SK-N-SH treated with all-trans-retinoic acid at 6 μM for 48 hours (cell line): ENCODE measurements at regions not wholly inside any gene's neighbourhood (a gene's known extent, or its start where the extent isn't known, plus 50 kb on each side); places are given as distances from the start of the nearest gene placed in this dataset.

Experiments
- ESRRG ChIP-seq: fragments of 250-450 bp; sonication (Bioruptor Pico); IDR thresholded peaks from 2 replicates; pipeline ENCODE4 v1.6.1; 2021; ENCODE audit warnings: mild to moderate bottlenecking
- GLIS3 ChIP-seq: fragments of 250-450 bp; sonication (Bioruptor Pico); IDR thresholded peaks from 2 replicates; pipeline ENCODE4 v1.5.0; 2020; ENCODE audit warnings: mild to moderate bottlenecking, moderate library complexity
- ISL1 ChIP-seq: fragments of 250-450 bp; sonication (Bioruptor Pico); IDR thresholded peaks from 2 replicates; pipeline ENCODE4 v2.1.2; 2022; ENCODE audit warnings: mild to moderate bottlenecking, moderate library complexity
- OSR1 ChIP-seq: fragments of 250-450 bp; sonication (Bioruptor Pico); IDR thresholded peaks from 2 replicates; pipeline ENCODE4 v1.8.0; 2022; ENCODE audit warnings: moderate library complexity, mild to moderate bottlenecking, inconsistent platforms
- SNAI2 ChIP-seq: fragments of 250-450 bp; sonication (Bioruptor Pico); IDR thresholded peaks from 2 replicates; pipeline ENCODE4 v1.5.0; 2020; ENCODE audit warnings: mild to moderate bottlenecking, moderate library complexity
- TCF4 ChIP-seq: fragments of 250-450 bp; sonication (Bioruptor Pico); IDR thresholded peaks from 2 replicates; pipeline ENCODE4 v1.8.0; 2021; ENCODE audit warnings: mild to moderate bottlenecking, moderate library complexity, borderline replicate concordance
- ZFP3 ChIP-seq: fragments of 250-450 bp; sonication (Bioruptor Pico); IDR thresholded peaks from 2 replicates; pipeline ENCODE4 v1.5.0; 2020; ENCODE audit warnings: mild to moderate bottlenecking, moderate library complexity
- ZFP30 ChIP-seq: fragments of 450-650 bp; formaldehyde crosslinking; IDR thresholded peaks from 2 replicates; pipeline ENCODE4 v1.5.0; 2022; ENCODE audit warnings: mild to moderate bottlenecking, moderate library complexity
- TF ChIP-seq, protein P1 (sequence below): fragments of 250-450 bp; sonication (Bioruptor Pico); IDR thresholded peaks from 2 replicates; pipeline ENCODE4 v1.8.0; 2021; ENCODE audit warnings: low read depth, mild to moderate bottlenecking, moderate library complexity, borderline replicate concordance
- TF ChIP-seq, protein P2 (sequence below): fragments of 250-450 bp; sonication (Bioruptor Pico); IDR thresholded peaks from 2 replicates; pipeline ENCODE4 v1.5.0; 2020; ENCODE audit warnings: mild to moderate bottlenecking, moderate library complexity

DNA sequence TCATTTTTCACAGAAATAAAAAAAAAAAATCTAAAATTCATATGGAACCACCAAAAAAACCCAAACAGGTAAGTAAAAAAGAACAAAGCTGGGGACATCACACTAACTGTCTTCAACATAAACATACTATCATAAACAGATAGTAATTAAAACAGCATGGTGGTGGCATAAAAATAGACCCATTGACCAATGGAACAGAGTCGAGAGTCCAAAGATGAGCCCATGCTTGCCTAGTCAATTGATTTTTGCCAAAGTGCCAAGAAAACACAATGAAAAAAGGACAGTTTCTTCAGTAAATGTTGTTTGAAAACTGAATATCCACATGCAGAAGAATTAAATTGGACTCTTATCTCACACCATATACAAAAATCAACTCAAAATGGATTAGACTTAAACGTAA, 513.2 kb upstream of the PHF14 start:
- TF ChIP-seq ZFP3 (CRISPR knock-in tag), result no peak
- TF ChIP-seq, protein P1, sequence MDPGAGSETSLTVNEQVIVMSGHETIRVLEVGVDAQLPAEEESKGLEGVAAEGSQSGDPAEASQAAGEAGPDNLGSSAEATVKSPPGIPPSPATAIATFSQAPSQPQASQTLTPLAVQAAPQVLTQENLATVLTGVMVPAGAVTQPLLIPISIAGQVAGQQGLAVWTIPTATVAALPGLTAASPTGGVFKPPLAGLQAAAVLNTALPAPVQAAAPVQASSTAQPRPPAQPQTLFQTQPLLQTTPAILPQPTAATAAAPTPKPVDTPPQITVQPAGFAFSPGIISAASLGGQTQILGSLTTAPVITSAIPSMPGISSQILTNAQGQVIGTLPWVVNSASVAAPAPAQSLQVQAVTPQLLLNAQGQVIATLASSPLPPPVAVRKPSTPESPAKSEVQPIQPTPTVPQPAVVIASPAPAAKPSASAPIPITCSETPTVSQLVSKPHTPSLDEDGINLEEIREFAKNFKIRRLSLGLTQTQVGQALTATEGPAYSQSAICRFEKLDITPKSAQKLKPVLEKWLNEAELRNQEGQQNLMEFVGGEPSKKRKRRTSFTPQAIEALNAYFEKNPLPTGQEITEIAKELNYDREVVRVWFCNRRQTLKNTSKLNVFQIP (CRISPR knock-in tag), result no peak
- no peak for TF ChIP-seq ISL1
- TF ChIP-seq ZFP30 (CRISPR knock-in tag), result no peak
- no peak for TF ChIP-seq GLIS3 (CRISPR knock-in tag)
- no peak for TF ChIP-seq OSR1 (CRISPR knock-in tag)
- TF ChIP-seq SNAI2, result no peak
- no peak for TF ChIP-seq ESRRG
- TF ChIP-seq, protein P2, sequence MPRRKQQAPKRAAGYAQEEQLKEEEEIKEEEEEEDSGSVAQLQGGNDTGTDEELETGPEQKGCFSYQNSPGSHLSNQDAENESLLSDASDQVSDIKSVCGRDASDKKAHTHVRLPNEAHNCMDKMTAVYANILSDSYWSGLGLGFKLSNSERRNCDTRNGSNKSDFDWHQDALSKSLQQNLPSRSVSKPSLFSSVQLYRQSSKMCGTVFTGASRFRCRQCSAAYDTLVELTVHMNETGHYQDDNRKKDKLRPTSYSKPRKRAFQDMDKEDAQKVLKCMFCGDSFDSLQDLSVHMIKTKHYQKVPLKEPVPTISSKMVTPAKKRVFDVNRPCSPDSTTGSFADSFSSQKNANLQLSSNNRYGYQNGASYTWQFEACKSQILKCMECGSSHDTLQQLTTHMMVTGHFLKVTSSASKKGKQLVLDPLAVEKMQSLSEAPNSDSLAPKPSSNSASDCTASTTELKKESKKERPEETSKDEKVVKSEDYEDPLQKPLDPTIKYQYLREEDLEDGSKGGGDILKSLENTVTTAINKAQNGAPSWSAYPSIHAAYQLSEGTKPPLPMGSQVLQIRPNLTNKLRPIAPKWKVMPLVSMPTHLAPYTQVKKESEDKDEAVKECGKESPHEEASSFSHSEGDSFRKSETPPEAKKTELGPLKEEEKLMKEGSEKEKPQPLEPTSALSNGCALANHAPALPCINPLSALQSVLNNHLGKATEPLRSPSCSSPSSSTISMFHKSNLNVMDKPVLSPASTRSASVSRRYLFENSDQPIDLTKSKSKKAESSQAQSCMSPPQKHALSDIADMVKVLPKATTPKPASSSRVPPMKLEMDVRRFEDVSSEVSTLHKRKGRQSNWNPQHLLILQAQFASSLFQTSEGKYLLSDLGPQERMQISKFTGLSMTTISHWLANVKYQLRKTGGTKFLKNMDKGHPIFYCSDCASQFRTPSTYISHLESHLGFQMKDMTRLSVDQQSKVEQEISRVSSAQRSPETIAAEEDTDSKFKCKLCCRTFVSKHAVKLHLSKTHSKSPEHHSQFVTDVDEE (CRISPR knock-in tag), result no peak
- no peak for TF ChIP-seq TCF4 (CRISPR knock-in tag)
